ENCODE measurements at regions not wholly inside any gene's neighbourhood (a gene's known extent, or its start where the extent isn't known, plus 50 kb on each side); places are given as distances from the start of the nearest gene placed in this dataset.

DNA sequence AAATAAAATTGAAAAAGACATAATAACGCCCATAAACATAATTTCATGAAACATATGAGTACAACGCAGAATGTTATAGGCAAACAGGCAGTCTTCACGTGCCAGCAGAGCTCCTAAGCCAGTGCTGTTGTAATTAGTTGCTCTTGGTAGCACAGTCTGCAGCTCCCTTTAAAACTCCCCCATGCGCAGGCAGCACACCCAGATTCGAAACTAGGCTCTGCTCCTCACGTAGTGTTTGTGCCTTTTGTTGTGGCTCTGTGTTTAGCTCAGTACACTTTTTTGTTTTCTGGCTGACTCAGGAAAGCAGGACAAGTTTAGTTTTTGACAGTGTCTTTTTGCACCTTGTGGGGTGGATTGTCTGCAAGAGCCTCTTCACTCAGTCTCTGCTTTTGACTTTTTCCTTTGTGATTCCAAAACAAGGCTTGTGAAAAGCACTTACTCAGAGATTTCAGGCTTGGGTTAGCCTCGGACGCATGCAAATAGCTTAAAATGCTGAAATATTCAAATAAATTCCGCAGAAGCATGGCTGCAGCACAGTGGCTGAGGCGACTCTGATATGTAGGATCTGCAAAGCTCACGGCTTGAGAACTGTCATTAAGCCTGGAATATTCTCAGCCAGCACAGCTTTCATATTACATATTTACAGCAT is 113.6 kb downstream of the IRX1 start:
- TF ChIP-seq, protein P1, sequence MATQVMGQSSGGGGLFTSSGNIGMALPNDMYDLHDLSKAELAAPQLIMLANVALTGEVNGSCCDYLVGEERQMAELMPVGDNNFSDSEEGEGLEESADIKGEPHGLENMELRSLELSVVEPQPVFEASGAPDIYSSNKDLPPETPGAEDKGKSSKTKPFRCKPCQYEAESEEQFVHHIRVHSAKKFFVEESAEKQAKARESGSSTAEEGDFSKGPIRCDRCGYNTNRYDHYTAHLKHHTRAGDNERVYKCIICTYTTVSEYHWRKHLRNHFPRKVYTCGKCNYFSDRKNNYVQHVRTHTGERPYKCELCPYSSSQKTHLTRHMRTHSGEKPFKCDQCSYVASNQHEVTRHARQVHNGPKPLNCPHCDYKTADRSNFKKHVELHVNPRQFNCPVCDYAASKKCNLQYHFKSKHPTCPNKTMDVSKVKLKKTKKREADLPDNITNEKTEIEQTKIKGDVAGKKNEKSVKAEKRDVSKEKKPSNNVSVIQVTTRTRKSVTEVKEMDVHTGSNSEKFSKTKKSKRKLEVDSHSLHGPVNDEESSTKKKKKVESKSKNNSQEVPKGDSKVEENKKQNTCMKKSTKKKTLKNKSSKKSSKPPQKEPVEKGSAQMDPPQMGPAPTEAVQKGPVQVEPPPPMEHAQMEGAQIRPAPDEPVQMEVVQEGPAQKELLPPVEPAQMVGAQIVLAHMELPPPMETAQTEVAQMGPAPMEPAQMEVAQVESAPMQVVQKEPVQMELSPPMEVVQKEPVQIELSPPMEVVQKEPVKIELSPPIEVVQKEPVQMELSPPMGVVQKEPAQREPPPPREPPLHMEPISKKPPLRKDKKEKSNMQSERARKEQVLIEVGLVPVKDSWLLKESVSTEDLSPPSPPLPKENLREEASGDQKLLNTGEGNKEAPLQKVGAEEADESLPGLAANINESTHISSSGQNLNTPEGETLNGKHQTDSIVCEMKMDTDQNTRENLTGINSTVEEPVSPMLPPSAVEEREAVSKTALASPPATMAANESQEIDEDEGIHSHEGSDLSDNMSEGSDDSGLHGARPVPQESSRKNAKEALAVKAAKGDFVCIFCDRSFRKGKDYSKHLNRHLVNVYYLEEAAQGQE (IDR thresholded peaks at IDR 0.05; ENCODE audit: insufficient read depth in 1 of 2, low read depth in 2 of 2, low read length in 2 of 2), result no peak
- TF ChIP-seq POLR2AphosphoS5 (IDR thresholded peaks at IDR 0.05; ENCODE audit: low read depth, low read length) (no peak), TAF1 (IDR thresholded peaks at IDR 0.05; ENCODE audit: borderline replicate concordance, insufficient read depth, low read length) (no peak), FOXP2 (optimal IDR thresholded peaks at IDR 0.05; ENCODE audit: borderline replicate concordance, extremely low read depth, extremely low read length, insufficient read depth) (no peak)

Data from PFSK-1 (cell line).